HG02870 (cell line): ENCODE measurements at regions not wholly inside any gene's neighbourhood (a gene's known extent, or its start where the extent isn't known, plus 50 kb on each side); places are given as distances from the start of the nearest gene placed in this dataset.
"Not testable (repeated sequence)": the region's sequence is repeated elsewhere in the genome, so short reads cannot be mapped to it uniquely, and the experiment has no call there.

Experiments
- ATAC-seq: cut with Tn5 transposase; IDR thresholded peaks from one replicate; pipeline ENCODE4 v1.9.1; 2021; ENCODE audit warnings: mild to moderate bottlenecking, moderate library complexity; ENCODE audit not compliant: unreplicated experiment

DNA sequence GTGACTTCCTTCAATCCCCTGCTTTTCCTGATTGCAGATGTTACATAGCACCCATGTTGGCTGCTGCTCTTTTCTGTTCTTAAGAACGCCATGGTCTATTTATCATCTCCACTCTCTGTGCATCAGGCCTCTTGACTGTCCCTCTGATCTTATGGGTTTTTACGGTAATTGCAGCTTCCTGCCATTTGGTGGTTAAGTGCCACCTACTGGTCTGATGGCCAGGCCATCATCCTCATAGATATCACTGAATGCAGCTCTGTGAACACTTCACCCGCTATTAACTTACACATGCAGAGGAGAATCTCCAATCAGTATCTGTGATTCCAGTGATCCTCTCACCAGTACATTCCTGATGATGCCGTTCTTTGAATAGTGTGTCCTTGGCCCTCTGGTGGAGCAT, 382.4 kb downstream of the TRAM1L1 start:
- ATAC-seq, result no peak

DNA sequence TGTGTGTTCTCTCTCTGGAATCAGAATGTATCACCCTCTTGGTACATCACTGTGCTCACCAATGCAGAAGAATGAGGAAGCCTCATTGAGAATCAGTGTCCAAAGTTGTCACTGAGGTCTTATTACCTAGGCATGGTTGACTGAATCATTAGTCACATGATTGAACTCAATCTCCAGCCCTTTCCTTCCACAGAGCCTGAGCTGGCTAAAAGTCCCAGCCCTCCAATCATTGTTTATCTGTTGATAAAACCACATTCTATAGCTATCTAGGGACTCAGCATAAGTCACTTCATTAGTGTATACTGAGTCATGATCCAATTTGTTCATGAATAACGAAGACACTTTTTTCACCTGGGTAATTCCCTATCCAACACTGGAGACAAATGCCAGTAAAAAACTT, 396.8 kb downstream of the TRAM1L1 start:
- no peak for ATAC-seq

DNA sequence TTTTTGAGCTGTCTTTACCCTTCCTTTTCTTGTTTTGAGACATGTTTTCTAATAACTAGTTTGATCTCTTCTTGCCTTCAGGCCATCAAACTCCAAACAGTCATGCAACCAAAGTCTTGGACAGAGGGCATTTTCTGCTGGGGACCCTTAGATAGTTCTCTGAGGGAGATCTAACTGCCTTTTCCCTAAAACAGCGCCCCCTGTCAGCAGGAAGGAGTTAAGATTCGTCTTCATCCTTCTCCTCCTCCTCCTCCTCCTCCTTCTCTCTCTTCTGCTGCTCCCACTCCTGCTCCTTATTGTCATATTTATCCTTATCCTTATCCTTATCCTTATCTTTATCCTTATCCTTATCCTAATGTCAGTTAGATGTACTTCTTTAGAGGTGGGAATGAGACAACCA, 417.2 kb downstream of the TRAM1L1 start:
- no peak for ATAC-seq

DNA sequence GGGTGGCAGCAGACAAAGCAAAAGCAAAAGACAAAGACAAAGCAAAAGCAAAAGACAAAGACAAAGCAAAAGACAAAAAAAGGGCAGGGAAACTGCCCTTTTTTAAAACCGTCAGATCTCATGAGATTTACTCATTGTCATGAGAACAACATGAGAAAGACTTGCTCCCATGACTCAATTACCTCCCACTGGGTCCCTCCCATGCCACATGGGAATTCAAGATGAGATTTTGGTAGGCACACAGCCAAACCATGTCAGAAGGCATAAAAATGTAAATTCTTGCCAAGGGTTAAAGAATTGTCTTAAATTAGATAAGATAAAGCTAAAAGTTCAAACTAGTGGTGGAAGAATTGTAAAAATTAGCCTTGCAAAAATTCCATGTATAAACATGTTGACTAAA, 419.7 kb downstream of the TRAM1L1 start:
- no peak for ATAC-seq

DNA sequence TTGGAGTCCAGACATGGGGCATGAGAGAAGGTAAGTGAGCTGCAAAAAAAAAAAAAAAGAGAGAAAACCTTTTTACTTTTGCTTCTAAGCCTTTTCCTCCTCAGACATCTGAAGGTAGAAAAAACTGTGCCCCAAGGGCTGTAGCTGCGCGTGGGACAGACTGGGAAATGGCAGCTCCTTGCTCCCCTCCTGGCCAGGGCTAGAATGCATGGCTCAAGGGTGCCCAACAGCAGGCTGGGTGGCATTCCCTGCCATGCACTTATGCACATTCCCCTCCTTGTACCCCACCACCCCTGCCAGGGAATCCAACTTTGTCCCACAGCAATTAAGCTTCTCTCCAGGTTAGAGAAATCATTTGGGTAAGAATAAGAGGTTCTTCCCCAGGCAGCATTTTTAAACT, 421.2 kb downstream of the TRAM1L1 start:
- ATAC-seq, result no peak

DNA sequence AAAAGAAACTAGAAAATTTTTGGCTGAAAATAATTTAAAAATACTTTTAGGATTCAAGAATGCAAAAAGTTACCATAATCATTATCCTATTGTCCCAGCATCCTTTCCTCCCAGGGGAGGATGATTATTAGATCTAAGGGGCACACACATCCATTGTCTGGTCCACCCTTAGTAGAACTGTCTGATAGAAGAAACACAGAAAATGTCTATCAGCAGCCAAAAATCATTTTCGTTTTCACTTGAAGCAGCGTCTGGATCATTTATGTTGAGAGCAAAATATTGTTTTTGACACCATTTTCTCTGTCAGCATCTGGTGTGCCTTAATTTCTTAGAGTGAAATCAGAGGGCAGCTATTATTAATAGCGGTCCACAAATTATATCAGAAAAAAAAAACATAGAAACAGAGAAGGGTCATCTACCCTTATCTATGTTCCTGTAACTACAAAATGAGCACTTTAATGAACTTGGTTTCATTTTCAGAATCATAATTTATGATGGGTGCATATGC, 446.3 kb downstream of the TRAM1L1 start:
- no peak for ATAC-seq

DNA sequence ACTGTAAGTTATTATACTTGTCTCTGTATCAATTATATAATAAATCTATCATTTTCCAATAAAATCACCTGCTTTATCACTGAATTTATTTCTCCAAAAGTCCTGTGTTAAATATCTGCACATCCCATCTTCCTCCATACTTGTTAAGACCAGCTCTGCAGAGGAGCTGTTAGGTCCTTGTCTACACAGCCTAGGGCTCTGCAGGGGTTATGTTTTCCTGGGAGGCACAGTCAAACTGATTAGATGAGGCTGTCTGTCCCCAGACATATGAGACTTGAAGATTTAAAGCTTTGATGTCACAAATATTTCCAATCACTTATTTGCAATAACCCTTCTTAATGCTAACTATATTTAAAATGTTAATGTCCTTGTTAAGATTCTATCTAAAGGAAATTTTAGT, 446.8 kb downstream of the TRAM1L1 start:
- ATAC-seq, result no peak

DNA sequence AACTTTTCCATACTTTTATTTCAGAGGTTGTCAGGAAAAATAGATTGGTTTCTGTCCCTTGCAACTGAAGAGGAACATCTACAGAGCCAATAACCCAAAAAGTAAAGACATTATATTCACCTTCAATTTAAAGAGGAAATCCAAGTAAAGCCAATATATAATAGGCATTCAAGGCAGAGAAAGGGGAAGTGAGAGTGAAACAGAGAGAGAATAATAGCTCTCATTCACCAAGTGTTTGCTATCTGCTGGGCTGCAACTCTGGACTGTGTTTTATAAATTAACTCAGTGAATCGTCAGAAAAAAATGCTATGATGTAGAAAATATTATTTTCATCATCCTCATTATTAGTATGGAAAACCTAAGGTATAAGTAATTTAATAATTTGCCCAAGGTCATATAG, 448.5 kb downstream of the TRAM1L1 start:
- peak; percentile 98 for ATAC-seq

DNA sequence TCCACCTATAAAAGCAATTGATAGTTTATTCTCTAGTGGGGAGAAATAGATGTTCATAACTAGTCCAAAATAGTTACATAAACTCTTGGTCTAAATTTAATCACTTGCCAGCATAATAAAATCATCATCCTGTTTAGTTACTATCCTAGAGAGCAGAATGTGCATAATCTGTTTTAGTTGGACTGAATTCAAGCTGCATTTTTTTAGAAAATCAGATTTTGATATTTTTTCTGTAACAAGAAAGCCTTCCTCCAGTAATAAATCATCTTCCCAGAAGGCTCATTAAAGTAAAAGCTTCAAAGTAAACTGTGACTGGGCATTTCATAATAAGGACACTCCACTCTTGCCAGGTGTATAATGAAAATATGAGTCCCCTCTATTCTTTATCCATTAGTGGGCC, 453.1 kb downstream of the TRAM1L1 start:
- no peak for ATAC-seq

DNA sequence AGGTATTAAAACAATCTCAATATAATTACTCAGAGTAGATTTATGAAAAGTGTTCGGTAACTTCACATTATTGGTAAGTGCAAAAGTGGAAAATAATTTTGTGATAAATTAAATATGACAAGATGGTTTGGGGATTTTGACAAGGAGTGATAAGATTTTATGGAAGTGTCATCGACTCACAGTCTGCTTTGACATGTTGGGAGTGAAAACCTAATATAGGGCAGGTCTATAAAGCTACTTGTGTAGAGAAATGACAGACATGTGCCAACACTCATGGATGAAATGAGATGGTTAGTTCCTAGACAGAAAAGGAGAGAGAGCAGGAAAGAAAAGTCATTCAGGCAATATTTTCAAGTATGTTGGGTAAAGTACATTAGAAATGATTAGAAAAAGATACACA, 456.8 kb downstream of the TRAM1L1 start:
- no peak for ATAC-seq

DNA sequence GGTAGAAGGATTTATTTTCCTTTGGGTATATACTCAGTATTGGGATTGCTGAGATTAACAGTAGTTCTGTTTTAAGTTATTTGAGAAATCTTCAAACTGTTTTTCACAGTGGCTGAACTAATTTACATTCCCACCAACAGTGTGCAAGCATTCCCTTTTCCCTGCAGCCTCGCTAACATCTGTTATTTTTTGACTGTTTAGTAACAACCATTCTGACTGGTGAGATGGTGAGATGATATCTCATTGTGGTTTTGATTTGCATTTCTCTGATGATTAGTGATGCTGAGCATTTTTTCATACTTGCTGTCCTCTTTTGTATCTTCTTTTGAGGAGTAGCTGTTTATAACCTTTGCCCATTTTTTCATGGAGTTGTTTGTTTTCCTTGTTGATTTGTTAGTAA, 457.8 kb downstream of the TRAM1L1 start:
- no peak for ATAC-seq

DNA sequence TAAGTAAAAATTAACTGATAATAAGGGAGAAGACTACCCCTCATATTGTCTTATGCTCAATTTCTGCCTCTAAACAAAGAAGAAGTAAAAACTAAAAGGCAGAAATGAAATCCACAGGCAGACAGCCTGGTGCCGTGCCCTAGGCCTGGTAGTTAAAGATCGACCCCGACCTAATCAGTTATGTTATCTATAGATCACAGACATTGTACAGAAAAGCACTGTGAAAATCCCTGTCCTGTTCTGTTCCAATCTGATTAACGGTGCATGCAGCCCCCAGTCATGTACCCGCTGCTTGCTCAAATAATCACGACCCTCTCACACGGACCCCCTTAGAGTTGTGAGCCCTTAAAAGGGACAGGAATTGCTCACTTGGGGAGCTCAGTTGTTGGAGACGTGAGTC, 465.9 kb downstream of the TRAM1L1 start:
- ATAC-seq, result not testable (repeated sequence)

DNA sequence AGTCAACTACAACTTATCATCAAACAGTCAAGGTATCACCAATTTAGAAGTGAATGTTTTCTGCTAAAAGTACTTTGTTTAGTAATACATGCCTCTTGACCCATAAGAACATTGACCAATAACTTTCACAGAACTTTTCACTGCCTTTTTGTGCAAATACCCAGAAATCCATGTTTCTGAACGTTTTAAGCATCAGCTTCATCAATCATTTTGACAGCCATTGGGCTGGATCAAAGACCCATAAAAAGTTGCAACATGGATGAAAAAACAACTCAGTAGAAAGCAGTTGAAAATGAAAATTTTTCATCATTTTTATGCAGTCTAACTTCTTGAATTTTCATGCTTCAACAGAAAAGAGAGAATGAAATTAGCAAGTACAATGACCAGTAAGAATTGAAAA, 466.7 kb downstream of the TRAM1L1 start:
- no peak for ATAC-seq

DNA sequence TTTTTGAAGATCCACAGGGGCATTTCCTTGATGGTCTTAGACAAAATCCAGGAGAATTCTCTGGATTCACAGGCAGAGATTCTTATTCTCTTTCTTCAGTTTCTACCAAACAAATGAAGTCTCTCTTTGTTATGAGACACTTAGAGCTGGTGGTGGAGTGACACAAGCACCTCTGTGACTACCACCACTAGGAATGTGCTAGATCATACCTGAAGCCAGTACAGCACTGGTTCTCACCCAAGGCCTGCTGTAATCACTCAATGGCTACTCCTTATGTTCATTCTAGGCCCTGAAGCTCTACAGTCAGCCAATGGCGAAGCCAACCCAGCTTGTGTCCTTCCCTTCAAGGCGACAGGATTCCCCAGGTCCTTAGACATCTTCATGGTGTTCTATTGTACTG, 482.3 kb downstream of the TRAM1L1 start:
- no peak for ATAC-seq

DNA sequence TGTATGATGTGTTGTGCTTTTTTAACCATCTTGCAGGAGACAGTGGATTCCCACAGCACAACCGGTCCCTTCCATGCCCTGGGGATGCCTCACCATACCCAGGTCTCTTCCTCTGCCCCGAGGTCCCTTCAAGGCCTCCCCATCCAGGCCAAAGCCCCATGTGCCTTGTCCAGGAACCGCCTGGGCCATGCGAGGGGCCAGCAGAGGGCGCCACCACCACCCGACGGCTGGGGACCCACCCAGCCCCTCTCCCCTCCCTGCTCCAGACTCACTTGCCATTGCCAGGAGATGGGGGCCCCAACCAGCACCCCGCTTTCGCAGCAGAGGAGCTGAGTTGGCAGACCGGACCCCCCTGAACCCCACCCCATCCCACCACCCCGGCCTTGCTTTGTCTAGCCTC, 485.5 kb downstream of the TRAM1L1 start:
- ATAC-seq, result no peak

DNA sequence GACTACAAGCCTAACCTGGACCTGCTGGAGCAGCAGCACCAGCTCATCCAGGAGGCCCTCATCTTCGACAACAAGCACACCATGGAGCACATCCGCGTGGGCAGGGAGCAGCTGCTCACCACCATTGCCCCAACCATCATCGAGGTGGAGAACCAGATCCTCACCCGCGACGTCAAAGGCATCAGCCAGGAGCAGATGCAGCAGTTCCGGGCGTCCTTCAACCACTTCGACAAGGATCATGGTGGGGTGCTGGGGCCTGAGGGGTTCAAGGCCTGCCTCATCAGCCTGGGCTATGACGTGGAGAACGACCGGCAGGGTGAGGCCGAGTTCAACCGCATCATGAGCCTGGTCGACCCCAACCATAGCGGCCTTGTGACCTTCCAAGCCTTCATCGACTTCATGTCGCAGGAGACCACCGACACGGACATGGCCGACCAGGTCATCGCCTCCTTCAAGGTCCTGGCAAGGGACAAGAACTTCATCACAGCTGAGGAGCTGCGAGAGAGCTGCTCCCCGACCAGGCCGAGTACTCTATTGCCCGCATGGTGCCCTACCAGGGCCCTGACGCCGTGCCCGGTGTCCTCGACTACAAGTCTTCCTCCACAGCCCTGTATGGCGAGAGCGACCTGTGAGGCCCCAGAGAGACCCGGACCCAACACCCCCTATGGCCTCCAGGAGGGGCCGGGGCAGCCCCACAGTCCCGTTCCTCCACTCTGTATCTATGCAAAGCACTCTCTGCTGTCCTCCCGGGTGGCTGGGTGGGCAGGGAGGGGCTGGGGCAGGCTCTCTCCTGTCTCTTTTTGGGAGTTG, 486.2 kb downstream of the TRAM1L1 start:
- no peak for ATAC-seq

DNA sequence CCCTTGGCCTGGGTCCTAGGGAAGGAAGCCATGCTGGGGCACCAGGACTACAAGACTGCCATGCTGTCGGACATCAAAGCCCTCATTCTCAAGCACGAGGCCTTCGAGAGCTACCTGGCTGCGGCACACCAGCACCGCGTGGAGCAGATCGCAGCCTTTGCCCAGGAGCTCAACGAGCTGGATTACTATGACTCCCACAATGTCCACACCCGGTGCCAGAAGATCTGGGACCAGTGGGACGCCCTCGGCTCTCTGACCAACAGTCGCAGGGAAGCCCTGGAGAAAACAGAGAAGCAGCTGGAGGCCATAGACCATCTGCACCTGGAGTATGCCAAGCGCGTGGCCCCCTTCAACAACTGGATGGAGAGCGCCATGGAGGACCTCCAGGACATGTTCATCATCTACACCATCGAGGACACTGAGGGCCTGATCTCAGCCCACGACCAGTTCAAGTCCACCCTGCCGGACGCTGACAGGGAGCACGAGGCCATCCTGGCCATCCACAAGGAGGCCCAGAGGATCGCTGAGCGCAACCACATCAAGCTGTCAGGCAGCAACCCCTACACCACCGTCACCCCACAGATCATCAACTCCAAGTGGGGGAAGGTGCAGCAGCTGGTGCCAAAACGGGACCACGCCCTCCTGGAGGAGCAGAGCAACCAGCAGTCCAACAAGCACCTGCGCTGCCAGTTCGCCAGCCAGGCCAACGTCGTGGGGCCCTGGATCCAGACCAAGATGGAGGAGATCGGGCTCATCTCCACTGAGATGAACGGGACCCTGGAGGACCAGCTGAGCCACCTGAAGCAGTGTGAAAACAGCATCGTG, 487.0 kb downstream of the TRAM1L1 start:
- no peak for ATAC-seq

DNA sequence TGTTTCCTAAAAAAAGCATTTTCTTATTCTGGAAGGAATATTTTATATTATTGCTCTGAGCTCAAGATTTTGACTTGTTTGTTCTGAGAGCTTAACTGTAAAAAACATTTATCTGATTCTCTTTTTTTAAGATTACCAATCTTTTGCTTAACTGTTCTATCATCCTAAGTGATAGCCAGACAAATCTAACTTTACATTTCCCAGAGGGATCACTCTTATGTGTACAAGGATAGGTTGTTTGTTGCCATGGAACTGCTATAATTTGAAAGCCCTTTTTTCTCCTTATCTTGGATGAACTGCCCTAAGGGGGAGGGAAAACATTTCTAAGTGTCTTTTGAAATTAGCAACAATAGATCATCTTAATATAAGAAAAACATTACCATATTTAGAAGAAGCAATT, 494.7 kb downstream of the TRAM1L1 start:
- no peak for ATAC-seq

DNA sequence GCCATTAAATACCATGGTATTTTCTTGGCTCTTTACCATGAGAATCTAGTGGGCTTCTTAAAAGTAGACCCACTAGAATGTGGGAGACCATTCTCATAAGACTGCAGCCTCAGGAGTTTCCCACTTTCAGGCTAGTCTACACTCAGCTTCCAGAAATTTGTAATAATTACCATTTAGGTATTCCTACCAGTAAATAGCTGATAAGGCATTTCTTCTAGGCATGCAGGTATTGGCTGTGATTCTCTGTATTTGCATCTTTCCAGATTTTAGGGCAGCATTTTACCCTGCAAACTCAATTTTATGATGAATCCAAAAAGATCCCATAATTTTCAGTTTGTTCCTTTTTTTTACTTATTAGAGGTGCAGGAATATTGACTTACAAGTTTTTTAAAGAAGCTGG, 496.6 kb downstream of the TRAM1L1 start:
- no peak for ATAC-seq

DNA sequence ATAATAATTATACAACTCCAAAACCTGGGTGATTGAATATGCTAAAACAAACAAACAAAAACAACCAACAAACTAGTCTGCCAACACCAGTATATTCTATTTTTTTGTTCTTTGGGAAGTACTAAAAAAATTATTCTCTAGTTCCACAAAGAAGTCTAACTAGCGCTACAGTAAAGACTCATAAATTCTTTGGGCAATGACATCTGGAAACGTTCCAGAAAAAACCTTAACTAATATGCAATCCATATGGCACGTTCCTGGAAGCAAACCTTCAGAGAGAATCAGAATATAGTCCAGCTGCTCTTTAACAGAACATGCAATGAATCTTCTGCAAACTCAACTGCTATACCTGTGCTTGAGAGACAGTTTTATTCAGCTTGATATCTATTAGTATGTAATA, 500.1 kb downstream of the TRAM1L1 start:
- ATAC-seq, result no peak

DNA sequence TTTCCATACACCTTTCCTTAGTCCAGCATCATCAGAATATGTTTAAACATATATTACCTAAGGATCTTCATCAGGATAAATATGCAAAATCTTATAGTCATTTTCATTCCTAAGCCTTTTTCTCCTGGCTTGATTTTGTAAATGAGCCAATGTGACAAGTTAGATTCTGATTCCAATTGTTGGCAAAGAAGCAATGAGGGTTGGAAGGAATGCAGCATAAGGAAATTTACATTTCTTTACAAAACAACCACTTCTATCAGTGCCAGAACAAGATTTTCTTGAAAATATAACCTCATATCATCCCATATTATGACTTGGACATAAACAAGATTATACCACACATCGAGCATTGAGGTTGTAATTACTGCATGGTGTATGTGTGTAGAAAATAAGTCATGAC, 508.1 kb downstream of the TRAM1L1 start:
- no peak for ATAC-seq

DNA sequence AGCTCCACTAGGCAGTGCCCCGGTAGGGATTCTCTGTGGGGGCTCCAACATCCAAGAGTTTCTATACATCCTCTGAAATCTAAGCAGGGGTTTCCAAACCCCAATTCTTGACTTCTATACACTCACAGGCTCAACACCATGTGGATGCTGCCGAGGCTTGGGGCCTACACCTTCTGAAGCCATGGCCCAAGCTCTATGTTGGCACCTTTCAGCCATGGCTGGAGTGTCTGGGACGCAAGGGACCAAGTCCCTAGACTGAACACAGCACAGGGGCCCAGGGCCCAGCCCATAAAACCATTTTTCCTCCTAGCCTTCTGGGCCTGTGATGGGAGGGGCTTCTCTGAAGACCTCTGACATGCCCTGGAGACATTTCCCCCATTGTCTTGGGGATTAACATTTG, 511.8 kb downstream of the TRAM1L1 start:
- ATAC-seq, result no peak
